Activated CD4-positive, alpha-beta T cell treated with anti-CD3 and anti-CD28 coated beads for 4 hours (primary cell): ENCODE measurements at regions not wholly inside any gene's neighbourhood (a gene's known extent, or its start where the extent isn't known, plus 50 kb on each side); places are given as distances from the start of the nearest gene placed in this dataset.
"Not testable (repeated sequence)": the region's sequence is repeated elsewhere in the genome, so short reads cannot be mapped to it uniquely, and the experiment has no call there.

Source experiments
- DNase-seq, 2 donors: peaks; one replicate each; pipeline ENCODE4 v3.0.0-alpha.2; 2020

- no peak for DNase-seq
Measured at GRCh38 chr10:43922335-43923280, 273.9 kb upstream of the ZNF32 start.

- no peak for DNase-seq
Measured at GRCh38 chr10:43921881-43922280, 273.2 kb upstream of the ZNF32 start.

- DNase-seq = no peak
Measured at GRCh38 chr10:43921478-43921877, 272.8 kb upstream of the ZNF32 start.

- DNase-seq = not testable (repeated sequence)
Measured at GRCh38 chr10:43920236-43920758, 271.6 kb upstream of the ZNF32 start.

GRCh38 chr10:43913676-43914235 is 265.1 kb upstream of the ZNF32 start:
- DNase-seq = no peak

- DNase-seq = no peak
Measured at GRCh38 chr10:43912469-43912868, 263.8 kb upstream of the ZNF32 start.

GRCh38 chr10:43906490-43906889 is 257.8 kb upstream of the ZNF32 start:
- no peak for DNase-seq

- DNase-seq = no peak
Measured at GRCh38 chr10:43905512-43906236, 257.0 kb upstream of the ZNF32 start.

- no peak for DNase-seq
Measured at GRCh38 chr10:43904844-43905243, 256.2 kb upstream of the ZNF32 start.

- no peak for DNase-seq
Measured at GRCh38 chr10:43904301-43904700, 255.6 kb upstream of the ZNF32 start.

GRCh38 chr10:43903451-43903850 is 254.8 kb upstream of the ZNF32 start:
- DNase-seq = no peak

- DNase-seq = no peak
Measured at GRCh38 chr10:43902842-43903241, 254.2 kb upstream of the ZNF32 start.

GRCh38 chr10:43901744-43902504 is 253.2 kb upstream of the ZNF32 start:
- DNase-seq = no peak

- no peak for DNase-seq
Measured at GRCh38 chr10:43901302-43901701, 252.6 kb upstream of the ZNF32 start.

GRCh38 chr10:43900571-43900970 is 251.9 kb upstream of the ZNF32 start:
- no peak for DNase-seq

- no peak for DNase-seq
Measured at GRCh38 chr10:43899224-43899959, 250.7 kb upstream of the ZNF32 start.

- no peak for DNase-seq
Measured at GRCh38 chr10:43898592-43898991, 249.9 kb upstream of the ZNF32 start.

- no peak for DNase-seq
Measured at GRCh38 chr10:43897765-43898419, 249.2 kb upstream of the ZNF32 start.

- DNase-seq = no peak
Measured at GRCh38 chr10:43892062-43892770, 243.5 kb upstream of the ZNF32 start.

GRCh38 chr10:43891241-43891640 is 242.6 kb upstream of the ZNF32 start:
- DNase-seq = no peak

- no peak for DNase-seq
Measured at GRCh38 chr10:43890124-43890523, 241.4 kb upstream of the ZNF32 start.
